ENCODE measurements at regions not wholly inside any gene's neighbourhood (a gene's known extent, or its start where the extent isn't known, plus 50 kb on each side); places are given as distances from the start of the nearest gene placed in this dataset.

DNA sequence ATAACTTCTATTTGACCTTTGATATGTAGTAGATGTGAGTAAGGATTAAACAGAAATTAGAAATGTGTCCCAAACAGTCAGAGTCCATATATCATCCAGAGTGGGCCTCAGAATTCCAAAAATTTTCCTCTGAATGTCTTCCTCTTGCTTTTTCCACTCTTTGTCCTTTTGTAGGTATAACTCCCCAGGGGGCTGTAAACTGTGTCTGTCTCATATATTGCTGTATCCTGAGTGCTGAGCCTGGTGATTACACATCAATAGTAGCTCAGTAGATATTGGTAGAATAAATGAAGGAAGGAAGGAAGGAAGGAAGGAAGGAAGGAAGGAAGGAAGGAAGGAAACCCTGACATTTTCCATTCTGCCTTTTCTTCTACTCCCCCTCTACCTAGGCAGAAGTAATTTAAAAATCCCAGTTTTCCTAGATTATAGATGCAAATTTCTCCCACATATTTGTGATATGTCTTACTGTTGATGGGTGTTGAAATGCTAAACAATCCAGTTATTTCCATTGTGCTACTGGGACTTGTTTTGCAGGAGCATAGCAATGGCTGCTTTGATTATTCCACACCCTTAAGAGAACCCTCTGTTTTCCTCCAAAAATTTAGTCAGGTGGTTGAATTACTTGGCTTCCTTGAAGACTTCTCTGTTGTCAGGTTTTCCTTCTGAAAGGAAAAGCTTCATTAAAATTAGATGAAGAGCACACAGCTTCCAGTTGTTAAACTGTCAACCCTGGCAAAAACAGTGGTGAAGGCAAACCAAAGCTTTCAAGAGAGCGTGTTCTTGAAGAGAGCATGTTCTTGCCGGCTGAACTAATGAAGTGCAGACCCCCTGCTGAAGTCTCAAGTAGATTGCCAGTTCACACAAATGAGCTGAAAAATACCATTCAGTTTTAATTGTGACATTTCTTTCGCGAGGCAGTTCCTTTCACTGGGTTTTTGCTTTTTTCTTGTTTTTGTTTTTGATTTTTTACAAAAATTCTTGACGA lies 147.8 kb downstream of the KCNE4 start:
- no peak for DNase-seq
- Histone ChIP-seq H3K27ac (no peak overlapping the region), H3K9me3 (no peaks in the 10 kb centered on the region), H3K36me3 (no peaks in the 10 kb centered on the region), H3K27me3 (no peaks in the 10 kb centered on the region), H3K4me1 (no peaks in the 10 kb centered on the region), H3K4me3 (no peak overlapping the region)
- TF ChIP-seq POLR2A (IDR thresholded peaks at IDR 0.05), result no peak
- no peak for TF ChIP-seq POLR2AphosphoS5 (IDR thresholded peaks at IDR 0.05)
- no peak for TF ChIP-seq EP300 (IDR thresholded peaks at IDR 0.05)
- TF ChIP-seq, protein P1, sequence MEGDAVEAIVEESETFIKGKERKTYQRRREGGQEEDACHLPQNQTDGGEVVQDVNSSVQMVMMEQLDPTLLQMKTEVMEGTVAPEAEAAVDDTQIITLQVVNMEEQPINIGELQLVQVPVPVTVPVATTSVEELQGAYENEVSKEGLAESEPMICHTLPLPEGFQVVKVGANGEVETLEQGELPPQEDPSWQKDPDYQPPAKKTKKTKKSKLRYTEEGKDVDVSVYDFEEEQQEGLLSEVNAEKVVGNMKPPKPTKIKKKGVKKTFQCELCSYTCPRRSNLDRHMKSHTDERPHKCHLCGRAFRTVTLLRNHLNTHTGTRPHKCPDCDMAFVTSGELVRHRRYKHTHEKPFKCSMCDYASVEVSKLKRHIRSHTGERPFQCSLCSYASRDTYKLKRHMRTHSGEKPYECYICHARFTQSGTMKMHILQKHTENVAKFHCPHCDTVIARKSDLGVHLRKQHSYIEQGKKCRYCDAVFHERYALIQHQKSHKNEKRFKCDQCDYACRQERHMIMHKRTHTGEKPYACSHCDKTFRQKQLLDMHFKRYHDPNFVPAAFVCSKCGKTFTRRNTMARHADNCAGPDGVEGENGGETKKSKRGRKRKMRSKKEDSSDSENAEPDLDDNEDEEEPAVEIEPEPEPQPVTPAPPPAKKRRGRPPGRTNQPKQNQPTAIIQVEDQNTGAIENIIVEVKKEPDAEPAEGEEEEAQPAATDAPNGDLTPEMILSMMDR (IDR thresholded peaks at IDR 0.05), result no peak
- 69 to 77% methylated on average over 5 of the region's 5 CpGs for WGBS, 2 donors
- ATAC-seq (ENCODE audit: low FRiP score in 2 of 2), result no peak

DNA sequence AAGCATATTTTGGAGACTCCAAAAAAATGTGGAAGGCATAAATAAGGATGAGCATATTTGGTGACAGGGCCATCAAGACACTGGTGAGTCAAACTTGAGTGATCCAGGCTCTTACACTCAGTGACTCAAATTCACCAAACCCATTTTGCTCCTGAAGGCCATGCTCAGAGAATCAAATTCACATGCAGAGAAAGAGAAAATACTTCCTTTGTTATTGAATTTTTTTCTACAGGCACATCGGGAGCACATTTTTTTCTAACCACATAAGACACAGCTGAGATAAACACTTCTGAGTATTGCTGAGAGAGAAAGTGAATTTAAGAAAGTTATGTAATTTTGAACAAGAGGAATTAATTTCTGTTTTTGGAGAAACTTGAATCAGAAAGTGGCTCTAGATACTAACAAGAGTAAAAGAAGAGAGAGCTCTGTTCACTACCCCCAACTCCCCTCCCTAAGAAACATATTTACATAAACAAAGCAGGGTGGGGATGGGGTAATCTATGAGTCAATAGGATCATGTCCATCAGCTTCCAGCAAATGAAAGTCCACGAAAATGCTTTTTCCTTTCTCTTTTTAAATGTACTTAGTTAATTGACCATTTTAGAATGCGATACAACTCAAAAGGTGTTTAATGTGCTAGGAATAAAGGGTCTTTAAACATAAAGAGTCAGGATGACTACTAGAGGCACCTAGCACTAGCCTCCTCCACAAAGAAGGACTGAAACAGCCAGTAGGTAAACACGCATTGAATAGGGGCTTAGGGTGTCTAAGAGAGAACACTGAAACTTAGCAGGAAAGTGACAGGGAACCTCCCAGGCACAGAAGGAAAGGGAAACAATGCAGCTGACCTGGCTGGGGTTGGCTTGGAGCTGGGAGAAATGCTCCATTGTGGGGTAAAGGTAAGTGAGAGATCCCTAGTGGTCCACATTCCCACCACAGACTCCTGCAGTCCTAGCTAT lies 152.3 kb downstream of the KCNE4 start:
- Histone ChIP-seq H3K27ac (no peak overlapping the region), H3K4me1 (no peaks in the 10 kb centered on the region), H3K27me3 (no peaks in the 10 kb centered on the region), H3K9me3 (no peaks in the 10 kb centered on the region), H3K4me3 (no peak overlapping the region), H3K36me3 (no peaks in the 10 kb centered on the region)
- ATAC-seq (ENCODE audit: low FRiP score in 2 of 2) (peak in 1 of 2 donors; percentile 31), DNase-seq (no peak)
- TF ChIP-seq POLR2A (IDR thresholded peaks at IDR 0.05) (no peak), EP300 (IDR thresholded peaks at IDR 0.05) (no peak), POLR2AphosphoS5 (IDR thresholded peaks at IDR 0.05) (no peak)
- TF ChIP-seq, protein P1 (IDR thresholded peaks at IDR 0.05), result no peak
- WGBS, 2 donors, result 64% methylated on average over 4 of the region's 4 CpGs

DNA sequence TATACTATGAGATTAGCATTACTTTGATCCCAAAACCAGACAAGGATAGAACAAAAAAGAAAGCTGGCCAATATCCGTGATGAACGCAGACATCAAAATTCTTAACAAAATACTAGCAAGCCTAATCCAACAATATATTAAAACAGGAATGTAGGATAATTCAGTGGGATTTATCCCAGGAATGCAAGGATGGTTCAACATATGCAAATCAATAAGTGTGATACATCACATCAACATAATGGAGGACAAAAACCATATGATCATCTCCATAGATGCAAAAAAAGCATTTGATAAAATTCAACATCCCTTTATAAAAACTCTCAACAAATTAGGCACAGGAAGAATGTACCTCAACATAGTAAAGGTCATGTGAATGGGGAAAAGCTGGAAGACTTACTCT lies 158.5 kb downstream of the KCNE4 start:
- no peaks in the 10 kb centered on the region for H3K27me3 ChIP-seq
- no peaks in the 10 kb centered on the region for H3K4me1 ChIP-seq
- H3K9me3 ChIP-seq, result peaks cover 0 to 8% (median 0%) of the 10 kb centered on the region in 4 donors
- no peaks in the 10 kb centered on the region for H3K36me3 ChIP-seq
- no peak overlapping the region for H3K27ac ChIP-seq
- ATAC-seq (ENCODE audit: low FRiP score in 2 of 2) (no peak), DNase-seq (no peak)
- TF ChIP-seq EP300 (IDR thresholded peaks at IDR 0.05), result no peak
- TF ChIP-seq POLR2A (IDR thresholded peaks at IDR 0.05), result no peak
- TF ChIP-seq, protein P1 (IDR thresholded peaks at IDR 0.05), result no peak
- TF ChIP-seq POLR2AphosphoS5 (IDR thresholded peaks at IDR 0.05), result no peak
- WGBS, 2 donors, result 94 to 95% methylated on average over 2 of the region's 2 CpGs
- no peak overlapping the region for H3K4me3 ChIP-seq

DNA sequence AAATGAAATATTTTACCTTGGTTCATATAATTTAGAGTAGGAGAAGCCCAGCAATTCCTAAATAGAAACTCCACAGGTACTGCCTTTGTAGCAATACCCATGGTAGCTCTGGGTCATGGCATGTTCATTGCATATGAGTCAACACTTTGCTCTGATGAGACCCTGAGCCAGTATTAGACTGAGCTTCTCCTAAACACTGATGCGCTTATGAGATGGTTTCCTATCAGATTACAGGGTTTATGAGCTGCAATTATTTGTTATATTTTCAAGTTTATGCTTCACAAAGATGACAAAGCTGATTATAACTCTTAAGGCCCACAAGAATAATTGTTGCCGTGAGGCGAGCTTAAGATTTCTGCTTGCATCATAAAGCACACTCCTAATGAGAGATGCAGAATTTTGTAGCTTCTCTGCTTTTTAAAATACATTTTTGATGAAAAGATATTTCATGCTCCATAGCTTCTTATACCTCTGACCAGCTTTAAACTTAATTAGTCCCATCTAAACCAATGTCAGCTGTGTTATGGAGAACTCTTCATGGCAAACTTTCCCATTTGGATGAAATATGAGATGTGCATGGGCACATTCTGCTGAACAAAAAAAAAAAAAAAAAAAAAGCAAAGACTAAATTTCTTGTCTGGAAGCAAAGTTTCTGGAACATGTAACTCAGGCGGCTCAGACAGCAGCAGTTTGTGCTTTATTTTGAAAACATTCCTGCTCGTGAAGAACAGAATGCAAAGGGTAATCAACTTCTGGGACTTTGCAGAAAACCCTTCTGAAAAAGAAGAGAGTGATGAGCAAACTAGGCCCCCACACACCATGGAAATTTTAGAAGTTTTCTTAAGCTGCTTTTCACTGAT lies 162.6 kb downstream of the KCNE4 start:
- H3K4me1 ChIP-seq, result no peaks in the 10 kb centered on the region
- no peaks in the 10 kb centered on the region for H3K36me3 ChIP-seq
- TF ChIP-seq POLR2AphosphoS5 (IDR thresholded peaks at IDR 0.05) (no peak), POLR2A (IDR thresholded peaks at IDR 0.05) (no peak), EP300 (IDR thresholded peaks at IDR 0.05) (no peak)
- TF ChIP-seq, protein P1 (IDR thresholded peaks at IDR 0.05), result no peak
- ATAC-seq (ENCODE audit: low FRiP score in 2 of 2) (no peak), DNase-seq (no peak)
- H3K4me3 ChIP-seq, result no peak overlapping the region
- H3K27ac ChIP-seq, result no peak overlapping the region
- no peaks in the 10 kb centered on the region for H3K27me3 ChIP-seq
- WGBS, 2 donors, result 74 to 80% methylated on average over 5 of the region's 5 CpGs
- H3K9me3 ChIP-seq, result peaks cover 0 to 8% (median 0%) of the 10 kb centered on the region in 4 donors
